Osteocyte (in vitro differentiated cells): ENCODE measurements at regions not wholly inside any gene's neighbourhood (a gene's known extent, or its start where the extent isn't known, plus 50 kb on each side); places are given as distances from the start of the nearest gene placed in this dataset.
"Not testable (repeated sequence)": the region's sequence is repeated elsewhere in the genome, so short reads cannot be mapped to it uniquely, and the experiment has no call there.

Experiments
- DNase-seq: peaks from one replicate; pipeline ENCODE4 v3.0.0; 2021; ENCODE audit warnings: mixed read lengths; ENCODE audit not compliant: unreplicated experiment; ENCODE audit errors: extremely low spot score
- H3K27ac Mint-ChIP-seq: one replicate; pipeline ENCODE4 v1.8.0; 2021; ENCODE audit warnings: mild to moderate bottlenecking, mixed read lengths; ENCODE audit not compliant: unreplicated experiment
- H3K27me3 Mint-ChIP-seq: one replicate; pipeline ENCODE4 v1.8.0; 2021; ENCODE audit warnings: mixed read lengths; ENCODE audit not compliant: unreplicated experiment
- H3K36me3 Mint-ChIP-seq: one replicate; pipeline ENCODE4 v1.8.0; 2021; ENCODE audit warnings: mixed read lengths; ENCODE audit not compliant: unreplicated experiment
- H3K4me1 Mint-ChIP-seq: one replicate; pipeline ENCODE4 v1.8.0; 2021; ENCODE audit warnings: mixed read lengths; ENCODE audit not compliant: unreplicated experiment
- H3K4me3 Mint-ChIP-seq: one replicate; pipeline ENCODE4 v1.8.0; 2021; ENCODE audit warnings: mild to moderate bottlenecking, moderate library complexity, mixed read lengths; ENCODE audit not compliant: unreplicated experiment
- H3K9me3 Mint-ChIP-seq: one replicate; pipeline ENCODE4 v1.8.0; 2021; ENCODE audit warnings: mixed read lengths; ENCODE audit not compliant: unreplicated experiment
- CTCF ChIP-seq: fragments of 200-600 bp; sonication (generic); IDR thresholded peaks from 2 replicates; pipeline ENCODE4 v1.5.0; 2021; ENCODE audit warnings: antibody characterized with exemption, mild to moderate bottlenecking, moderate library complexity

- H3K9me3 Mint-ChIP-seq, result peaks cover 6% of the 10 kb centered on the region
- H3K36me3 Mint-ChIP-seq, result no peaks in the 10 kb centered on the region
- H3K27ac Mint-ChIP-seq, result no peak overlapping the region
- H3K27me3 Mint-ChIP-seq, result peaks cover 10% of the 10 kb centered on the region
- no peak overlapping the region for H3K4me3 Mint-ChIP-seq
- DNase-seq, result no peak
- TF ChIP-seq CTCF, result no peak
- no peaks in the 10 kb centered on the region for H3K4me1 Mint-ChIP-seq
These were observed 279.2 kb downstream of the QDPR start for GRCh38 chr4:17232566-17233253.

GRCh38 chr4:17231880-17232475, 279.9 kb downstream of the QDPR start:
- not testable (repeated sequence) for H3K27ac Mint-ChIP-seq, H3K4me1 Mint-ChIP-seq, H3K9me3 Mint-ChIP-seq, H3K27me3 Mint-ChIP-seq, DNase-seq, H3K36me3 Mint-ChIP-seq, H3K4me3 Mint-ChIP-seq

- Mint-ChIP-seq H3K4me1 (no peaks in the 10 kb centered on the region), H3K27me3 (peaks cover 10% of the 10 kb centered on the region), H3K9me3 (peaks cover 6% of the 10 kb centered on the region), H3K27ac (no peak overlapping the region), H3K4me3 (no peak overlapping the region), H3K36me3 (no peaks in the 10 kb centered on the region)
- no peak for DNase-seq
- no peak for TF ChIP-seq CTCF
These were observed 281.2 kb downstream of the QDPR start for GRCh38 chr4:17230727-17231126.

- Mint-ChIP-seq H3K4me3 (no peak overlapping the region), H3K27ac (no peak overlapping the region), H3K4me1 (no peaks in the 10 kb centered on the region), H3K36me3 (no peaks in the 10 kb centered on the region), H3K9me3 (peaks cover 4% of the 10 kb centered on the region), H3K27me3 (peaks cover 3% of the 10 kb centered on the region)
- TF ChIP-seq CTCF, result no peak
- no peak for DNase-seq
These were observed 291.1 kb downstream of the QDPR start for GRCh38 chr4:17220816-17221215.

- no peak for DNase-seq
- Mint-ChIP-seq H3K9me3 (peaks cover 4% of the 10 kb centered on the region), H3K27ac (no peak overlapping the region), H3K27me3 (peaks cover 3% of the 10 kb centered on the region), H3K36me3 (no peaks in the 10 kb centered on the region), H3K4me3 (no peak overlapping the region), H3K4me1 (no peaks in the 10 kb centered on the region)
- no peak for TF ChIP-seq CTCF
These were observed 293.1 kb downstream of the QDPR start for GRCh38 chr4:17218786-17219185.
